KMS-11 (cell line): ENCODE measurements at regions not wholly inside any gene's neighbourhood (a gene's known extent, or its start where the extent isn't known, plus 50 kb on each side); places are given as distances from the start of the nearest gene placed in this dataset.
A peak's percentile ranks its signal among the peaks of the same experiment; 100 is the strongest.
"Not testable (repeated sequence)": the region's sequence is repeated elsewhere in the genome, so short reads cannot be mapped to it uniquely, and the experiment has no call there.

Experiments
- H2AFZ ChIP-seq: fragments of 200-600 bp; sonication (generic); 2 replicates; pipeline ENCODE4 v1.6.1; 2016; ENCODE audit warnings: antibody characterized with exemption, mixed run types, low read depth
- H3K27ac ChIP-seq: fragments of 200-600 bp; sonication (generic); 2 replicates; pipeline ENCODE4 v1.6.1; 2016; ENCODE audit warnings: mild to moderate bottlenecking, mixed run types
- H3K27me3 ChIP-seq: fragments of 200-600 bp; sonication (generic); 2 replicates; pipeline ENCODE4 v1.6.1; 2017; ENCODE audit warnings: mild to moderate bottlenecking, low read depth, mixed run types, moderate library complexity; ENCODE audit not compliant: insufficient read depth
- H3K36me3 ChIP-seq: fragments of 200-600 bp; sonication (generic); 2 replicates; pipeline ENCODE4 v1.6.1; 2017; ENCODE audit warnings: mild to moderate bottlenecking, mixed run types; ENCODE audit not compliant: insufficient read depth
- H3K4me1 ChIP-seq: fragments of 200-600 bp; sonication (generic); 2 replicates; pipeline ENCODE4 v1.6.1; 2016; ENCODE audit warnings: mild to moderate bottlenecking, low read depth, mixed run types; ENCODE audit not compliant: poor library complexity, severe bottlenecking
- H3K4me2 ChIP-seq: fragments of 200-600 bp; sonication (generic); 2 replicates; pipeline ENCODE4 v1.7.0; 2016; ENCODE audit warnings: mild to moderate bottlenecking, mixed run types
- H3K4me3 ChIP-seq: fragments of 200-600 bp; sonication (generic); IDR thresholded peaks from 2 replicates; pipeline ENCODE4 v1.6.1; 2017; ENCODE audit warnings: low read depth, low read length, mixed read lengths; ENCODE audit not compliant: insufficient read depth
- H3K79me2 ChIP-seq: fragments of 200-600 bp; sonication (generic); 2 replicates; pipeline ENCODE4 v1.6.1; 2016; ENCODE audit warnings: low read depth, mixed run types; ENCODE audit not compliant: insufficient read depth
- H3K9ac ChIP-seq: fragments of 200-600 bp; sonication (generic); 2 replicates; pipeline ENCODE4 v1.6.1; 2016; ENCODE audit warnings: mild to moderate bottlenecking, mixed run types
- H4K20me1 ChIP-seq: fragments of 200-600 bp; sonication (generic); 2 replicates; pipeline ENCODE4 v1.6.1; 2016; ENCODE audit warnings: mild to moderate bottlenecking, mixed run types; ENCODE audit not compliant: insufficient read depth

DNA sequence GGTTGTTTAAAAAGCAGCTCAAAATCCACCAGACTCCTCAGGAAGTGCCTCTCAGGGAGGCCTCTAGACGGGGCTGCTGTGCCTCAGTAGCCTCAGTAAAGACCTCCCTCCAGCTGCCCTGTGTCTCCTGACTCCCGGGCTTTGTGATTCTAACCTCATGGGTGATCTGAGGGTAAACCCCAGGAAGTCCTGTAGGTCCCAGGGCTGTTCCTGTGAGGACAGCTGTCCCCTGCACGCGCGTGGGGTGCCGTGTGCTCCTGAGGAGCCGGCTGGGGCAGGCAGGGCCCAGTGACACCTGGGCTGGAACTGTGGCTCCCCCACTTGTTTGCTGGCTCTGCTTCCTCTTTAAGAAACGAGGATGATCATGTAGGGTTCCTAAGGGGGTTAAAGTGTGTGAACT, 359.9 kb downstream of the BCL2L11 start:
- H3K27ac ChIP-seq, H3K4me1 ChIP-seq, H3K4me3 ChIP-seq, H2AFZ ChIP-seq, H3K36me3 ChIP-seq, H3K27me3 ChIP-seq, H3K4me2 ChIP-seq, H4K20me1 ChIP-seq, H3K9ac ChIP-seq: not testable (repeated sequence)
- H3K79me2 ChIP-seq, result peaks cover 22% of the 10 kb centered on the region

DNA sequence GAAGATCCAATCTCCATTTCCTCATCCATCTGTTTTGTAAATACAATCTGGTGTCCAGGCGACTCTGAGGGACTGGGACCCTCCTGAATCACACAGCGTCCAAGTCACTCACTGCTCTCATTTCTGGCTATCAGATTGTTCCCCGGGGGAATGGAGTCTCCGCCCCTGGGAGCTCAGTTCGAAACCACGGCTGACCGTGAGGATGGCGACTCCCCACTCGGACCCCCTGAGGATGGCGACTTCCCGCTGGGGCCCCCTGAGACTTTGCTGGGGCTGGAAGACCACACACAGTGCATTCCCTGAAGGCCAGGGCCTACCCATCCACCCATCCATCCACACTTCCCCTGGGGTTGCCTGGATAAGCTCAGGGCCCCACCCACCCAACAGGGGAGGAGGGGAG, 360.5 kb downstream of the BCL2L11 start:
- H3K4me1 ChIP-seq, H2AFZ ChIP-seq, H3K27ac ChIP-seq, H3K27me3 ChIP-seq, H4K20me1 ChIP-seq, H3K4me2 ChIP-seq, H3K4me3 ChIP-seq, H3K9ac ChIP-seq, H3K36me3 ChIP-seq: not testable (repeated sequence)
- peaks cover 21% of the 10 kb centered on the region for H3K79me2 ChIP-seq

DNA sequence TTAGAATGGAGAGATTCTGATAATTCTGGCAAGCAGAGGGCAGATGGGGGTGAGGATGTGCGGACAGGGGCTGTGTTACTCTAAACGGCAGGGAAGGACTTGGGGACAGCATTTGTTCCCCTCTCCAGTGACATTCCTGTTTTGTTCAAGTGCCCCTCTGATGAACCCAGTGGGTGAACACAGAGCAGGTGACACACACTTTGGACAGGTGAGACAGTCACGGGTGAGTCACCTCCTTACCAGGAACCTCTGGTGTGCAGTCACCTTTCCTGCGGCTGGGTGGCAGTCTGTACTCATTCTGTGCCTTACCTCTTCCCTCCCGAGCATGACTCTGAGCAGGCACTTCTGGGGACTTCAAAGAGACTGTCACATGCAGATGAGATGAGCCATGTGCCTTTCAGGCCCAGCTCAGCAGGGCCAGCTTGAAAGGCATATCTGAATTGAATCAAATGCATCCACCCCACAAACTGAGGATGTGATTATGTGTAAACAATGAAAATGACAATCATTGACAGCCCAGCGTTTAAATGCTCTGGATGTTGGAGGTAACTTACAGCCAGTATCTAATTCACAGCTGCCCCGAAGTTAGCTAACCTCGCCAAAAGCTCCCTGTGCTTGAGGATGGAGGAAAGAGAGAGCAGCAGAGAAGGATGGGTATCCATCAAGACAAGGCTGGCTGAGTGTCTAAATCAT, 362.4 kb downstream of the BCL2L11 start:
- not testable (repeated sequence) for H2AFZ ChIP-seq, H3K4me1 ChIP-seq, H3K27me3 ChIP-seq, H3K4me3 ChIP-seq, H3K4me2 ChIP-seq, H3K27ac ChIP-seq, H3K36me3 ChIP-seq, H4K20me1 ChIP-seq, H3K9ac ChIP-seq
- H3K79me2 ChIP-seq, result peaks cover 20% of the 10 kb centered on the region

- not testable (repeated sequence) for H3K27me3 ChIP-seq, H3K27ac ChIP-seq, H4K20me1 ChIP-seq, H3K4me1 ChIP-seq, H3K36me3 ChIP-seq, H3K9ac ChIP-seq, H2AFZ ChIP-seq, H3K4me3 ChIP-seq, H3K4me2 ChIP-seq
- peaks cover 22% of the 10 kb centered on the region for H3K79me2 ChIP-seq
Measured at GRCh38 chr2:111484097-111484496, 363.4 kb downstream of the BCL2L11 start.

- H3K79me2 ChIP-seq, result peaks cover 17% of the 10 kb centered on the region
- not testable (repeated sequence) for H3K4me1 ChIP-seq, H3K27ac ChIP-seq, H3K4me3 ChIP-seq, H3K36me3 ChIP-seq, H2AFZ ChIP-seq, H3K9ac ChIP-seq, H3K4me2 ChIP-seq, H3K27me3 ChIP-seq, H4K20me1 ChIP-seq
Measured at GRCh38 chr2:111485895-111486294, 365.2 kb downstream of the BCL2L11 start.

DNA sequence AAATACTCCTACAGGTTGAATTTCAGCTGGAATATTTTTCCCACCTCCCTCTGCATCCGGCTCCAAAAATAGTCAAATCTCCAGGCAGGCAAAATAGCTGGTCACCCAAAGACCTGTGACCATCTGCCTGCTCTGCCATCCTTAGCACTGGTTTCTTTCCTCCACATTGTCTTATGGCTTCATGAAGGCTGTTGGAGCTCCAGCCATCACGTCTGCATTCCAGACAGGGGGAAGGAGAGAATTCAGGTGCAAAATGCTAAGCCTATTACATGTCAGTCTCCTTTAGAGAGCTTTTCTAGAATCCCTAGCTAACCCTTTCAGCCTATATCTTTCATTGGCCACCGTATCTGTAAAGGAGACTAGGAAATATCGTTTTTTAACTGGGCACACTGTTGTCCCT, 367.7 kb downstream of the BCL2L11 start:
- H3K27me3 ChIP-seq, result not testable (repeated sequence)

GRCh38 chr2:111489460-111489859, 368.7 kb downstream of the BCL2L11 start:
- H3K4me1 ChIP-seq, H2AFZ ChIP-seq, H3K4me3 ChIP-seq, H3K4me2 ChIP-seq, H4K20me1 ChIP-seq, H3K27me3 ChIP-seq, H3K27ac ChIP-seq, H3K36me3 ChIP-seq, H3K9ac ChIP-seq: not testable (repeated sequence)
- peaks cover 16% of the 10 kb centered on the region; the same call in 1 of the 2 replicates for H3K79me2 ChIP-seq

More for the DNA sequence above, 367.7 kb downstream of the BCL2L11 start:
- H3K27ac ChIP-seq, H3K4me2 ChIP-seq, H3K4me1 ChIP-seq, H2AFZ ChIP-seq, H3K9ac ChIP-seq, H3K36me3 ChIP-seq, H4K20me1 ChIP-seq, H3K4me3 ChIP-seq: not testable (repeated sequence)
- H3K79me2 ChIP-seq, result peaks cover 12% of the 10 kb centered on the region; the same call in 1 of the 2 replicates

DNA sequence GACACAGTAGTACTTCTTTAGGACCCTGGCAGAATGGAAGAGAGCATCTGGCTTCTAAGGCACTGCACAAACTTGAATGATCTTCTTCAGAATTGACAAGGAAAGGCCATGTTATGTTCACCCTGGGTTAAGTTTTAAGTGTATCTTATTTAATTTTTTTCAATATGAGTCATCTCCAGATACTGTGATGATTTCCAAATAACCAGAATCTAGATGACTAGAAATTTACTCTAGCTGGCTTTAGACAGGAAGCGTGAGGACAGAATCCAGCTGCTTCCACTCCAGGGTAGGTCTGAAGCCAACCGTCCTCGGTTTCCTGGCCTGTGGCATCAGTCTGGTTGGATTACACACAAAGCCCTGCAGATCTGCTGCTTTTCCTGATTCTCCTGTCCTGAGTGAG, 370.5 kb downstream of the BCL2L11 start:
- peaks cover 16% of the 10 kb centered on the region; the same call in 1 of the 2 replicates for H3K79me2 ChIP-seq
- not testable (repeated sequence) for H3K4me3 ChIP-seq, H3K4me2 ChIP-seq

DNA sequence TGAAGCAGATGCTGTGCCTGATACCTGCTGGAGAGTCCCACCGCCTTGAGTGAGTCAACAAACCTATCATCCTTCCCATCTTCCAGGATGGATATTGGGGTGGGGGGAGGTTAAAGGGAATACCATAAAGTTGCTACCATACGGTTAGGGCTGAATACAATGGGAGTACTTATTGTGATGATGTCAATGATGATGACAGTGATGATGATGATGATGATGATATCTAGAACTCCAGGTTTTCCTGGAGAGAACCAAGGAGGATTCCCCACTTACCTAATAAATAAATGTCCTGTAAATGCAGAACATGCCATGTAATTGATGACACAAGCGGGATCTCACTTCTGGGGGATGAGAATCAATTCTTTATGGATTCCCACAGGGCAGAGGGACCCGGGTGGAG, 370.9 kb downstream of the BCL2L11 start:
- H2AFZ ChIP-seq, result not testable (repeated sequence)

More for the DNA sequence above, 370.5 kb downstream of the BCL2L11 start:
- H2AFZ ChIP-seq, H3K27me3 ChIP-seq, H3K27ac ChIP-seq, H4K20me1 ChIP-seq, H3K9ac ChIP-seq, H3K4me1 ChIP-seq, H3K36me3 ChIP-seq: not testable (repeated sequence)

DNA sequence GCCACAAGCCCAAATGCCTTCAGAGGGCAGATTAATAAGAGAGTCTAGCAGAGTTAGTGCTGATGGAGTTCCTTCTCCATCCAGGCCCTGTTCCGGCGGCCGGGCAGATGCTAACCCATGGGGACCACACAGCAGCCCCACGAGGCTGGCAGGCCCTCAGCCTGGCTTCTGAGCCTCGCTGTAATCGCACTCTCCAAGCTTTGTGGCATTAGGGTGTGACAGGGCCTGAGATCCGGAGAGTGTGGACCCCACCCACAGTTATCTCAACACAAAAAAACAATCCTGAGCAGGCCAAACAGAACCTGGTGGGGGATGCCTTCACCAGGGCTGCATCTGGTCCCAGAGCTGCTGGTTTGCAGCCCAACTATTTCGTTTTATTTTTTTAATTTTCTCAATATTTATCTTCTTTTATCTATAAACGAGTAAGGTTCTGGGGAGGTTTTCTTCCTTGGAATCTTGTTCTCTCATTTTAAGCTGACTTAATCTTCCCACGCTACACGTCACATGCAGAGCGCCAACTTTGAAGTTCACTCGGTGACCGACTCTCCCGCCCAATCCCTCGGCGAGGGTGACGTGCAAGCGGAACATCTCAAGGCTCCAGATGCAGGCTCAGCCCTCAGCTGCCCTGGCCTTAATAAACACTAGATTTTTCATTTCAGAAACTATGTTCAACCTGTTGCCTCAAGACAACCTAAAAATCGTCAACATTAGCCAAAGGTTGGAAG, 372.4 kb downstream of the BCL2L11 start:
- H2AFZ ChIP-seq, H4K20me1 ChIP-seq, H3K36me3 ChIP-seq, H3K27me3 ChIP-seq, H3K4me1 ChIP-seq, H3K4me3 ChIP-seq: not testable (repeated sequence)
- peak overlapping the region; percentile 85 for H3K27ac ChIP-seq
- peak overlapping the region; percentile 45; the same call in 1 of the 2 replicates for H3K4me2 ChIP-seq
- H3K79me2 ChIP-seq, result peaks cover 12% of the 10 kb centered on the region; the same call in 1 of the 2 replicates
- H3K9ac ChIP-seq, result peak overlapping the region; percentile 82; the same call in 1 of the 2 replicates

More for the DNA sequence above, 370.9 kb downstream of the BCL2L11 start:
- H3K4me1 ChIP-seq, H3K4me2 ChIP-seq, H3K27me3 ChIP-seq, H3K9ac ChIP-seq, H3K36me3 ChIP-seq, H4K20me1 ChIP-seq, H3K27ac ChIP-seq, H3K4me3 ChIP-seq: not testable (repeated sequence)
- peaks cover 16% of the 10 kb centered on the region; the same call in 1 of the 2 replicates for H3K79me2 ChIP-seq
